ENCODE measurements at regions not wholly inside any gene's neighbourhood (a gene's known extent, or its start where the extent isn't known, plus 50 kb on each side); places are given as distances from the start of the nearest gene placed in this dataset.
"Not testable (repeated sequence)": the region's sequence is repeated elsewhere in the genome, so short reads cannot be mapped to it uniquely, and the experiment has no call there.

- no peak for DNase-seq (ENCODE audit: low read depth)
Measured at GRCh38 chr7:65800890-65801341, 72.0 kb upstream of the VKORC1L1 start.

- no peak for DNase-seq (ENCODE audit: low read depth)
Measured at GRCh38 chr7:65804887-65805286, 68.0 kb upstream of the VKORC1L1 start.

GRCh38 chr7:65807067-65807466, 65.8 kb upstream of the VKORC1L1 start:
- DNase-seq (ENCODE audit: low read depth) = not testable (repeated sequence)

GRCh38 chr7:65809259-65809981, 63.5 kb upstream of the VKORC1L1 start:
- DNase-seq (ENCODE audit: low read depth) = no peak

- no peak for DNase-seq (ENCODE audit: low read depth)
Measured at GRCh38 chr7:65809982-65810288, 62.9 kb upstream of the VKORC1L1 start.

GRCh38 chr7:65812281-65812680, 60.6 kb upstream of the VKORC1L1 start:
- DNase-seq (ENCODE audit: low read depth) = no peak

- not testable (repeated sequence) for DNase-seq (ENCODE audit: low read depth)
Measured at GRCh38 chr7:65814556-65815167, 58.2 kb upstream of the VKORC1L1 start.

GRCh38 chr7:65820287-65820950, 52.5 kb upstream of the VKORC1L1 start:
- no peak for DNase-seq (ENCODE audit: low read depth)

Data from activated T-cell treated with anti-CD3 and anti-CD28 coated beads for 24 hours (primary cell).